ENCODE measurements at regions not wholly inside any gene's neighbourhood (a gene's known extent, or its start where the extent isn't known, plus 50 kb on each side); places are given as distances from the start of the nearest gene placed in this dataset.

DNA sequence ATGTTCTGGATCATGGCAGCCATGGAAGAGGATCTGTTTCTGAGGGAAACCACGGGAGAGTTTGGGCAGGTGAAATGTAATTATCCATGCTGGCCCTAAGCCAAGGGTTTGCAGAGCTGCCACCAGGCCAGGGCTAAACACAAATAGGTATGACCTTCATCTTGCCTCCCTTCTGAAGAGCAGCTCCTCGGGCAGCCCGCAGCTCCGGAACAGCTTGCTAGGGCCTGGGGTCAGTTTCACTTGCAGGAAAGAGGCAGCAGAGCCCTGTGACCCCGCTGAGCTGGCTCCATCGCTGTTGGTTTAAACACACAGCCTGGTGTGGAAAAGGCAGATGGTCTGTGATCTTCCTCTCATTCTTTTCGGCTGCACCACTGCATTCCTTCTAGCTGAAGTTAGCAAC, 141.4 kb downstream of the TMEM38B start:
- H3K27ac ChIP-seq (ENCODE audit: low read length) = no peak overlapping the region
- H3K4me3 ChIP-seq (ENCODE audit: low read length) = no peak overlapping the region
- H3K9me3 ChIP-seq (ENCODE audit: low read length) = no peaks in the 10 kb centered on the region
- intact Hi-C loops (cut with micrococcal nuclease) = no loop called here
- no peak overlapping the region for H2AFZ ChIP-seq (ENCODE audit: low read length)
- H3K4me1 ChIP-seq (ENCODE audit: insufficient read depth, low read length) = peaks cover 3% of the 10 kb centered on the region
- BruUV-seq (replicated peaks) = no TSS peak
- no peak overlapping the region for H3K9ac ChIP-seq (ENCODE audit: low read length)
- ChIA-PET POLR2A (ENCODE audit: unreplicated experiment) (no interaction called here), CTCF (no interaction called here)
- no peaks in the 10 kb centered on the region for H4K20me1 ChIP-seq (ENCODE audit: low read length)
- H3F3A ChIP-seq (ENCODE audit: low read length, unreplicated experiment) = no peaks in the 10 kb centered on the region
- H3K4me2 ChIP-seq (ENCODE audit: low read length) = no peak overlapping the region
- DNase-seq (no peak), ATAC-seq (no peak)
- no peaks in the 10 kb centered on the region for H3K79me2 ChIP-seq (ENCODE audit: low read length)
- no peaks in the 10 kb centered on the region for H3K36me3 ChIP-seq (ENCODE audit: low read depth, low read length)
- TF ChIP-seq, protein P1, sequence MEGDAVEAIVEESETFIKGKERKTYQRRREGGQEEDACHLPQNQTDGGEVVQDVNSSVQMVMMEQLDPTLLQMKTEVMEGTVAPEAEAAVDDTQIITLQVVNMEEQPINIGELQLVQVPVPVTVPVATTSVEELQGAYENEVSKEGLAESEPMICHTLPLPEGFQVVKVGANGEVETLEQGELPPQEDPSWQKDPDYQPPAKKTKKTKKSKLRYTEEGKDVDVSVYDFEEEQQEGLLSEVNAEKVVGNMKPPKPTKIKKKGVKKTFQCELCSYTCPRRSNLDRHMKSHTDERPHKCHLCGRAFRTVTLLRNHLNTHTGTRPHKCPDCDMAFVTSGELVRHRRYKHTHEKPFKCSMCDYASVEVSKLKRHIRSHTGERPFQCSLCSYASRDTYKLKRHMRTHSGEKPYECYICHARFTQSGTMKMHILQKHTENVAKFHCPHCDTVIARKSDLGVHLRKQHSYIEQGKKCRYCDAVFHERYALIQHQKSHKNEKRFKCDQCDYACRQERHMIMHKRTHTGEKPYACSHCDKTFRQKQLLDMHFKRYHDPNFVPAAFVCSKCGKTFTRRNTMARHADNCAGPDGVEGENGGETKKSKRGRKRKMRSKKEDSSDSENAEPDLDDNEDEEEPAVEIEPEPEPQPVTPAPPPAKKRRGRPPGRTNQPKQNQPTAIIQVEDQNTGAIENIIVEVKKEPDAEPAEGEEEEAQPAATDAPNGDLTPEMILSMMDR (conservative IDR thresholded peaks at IDR 0.05; ENCODE audit: low read depth, low read length) = no peak
- TF ChIP-seq EZH2phosphoT487 (IDR thresholded peaks at IDR 0.05; ENCODE audit: borderline replicate concordance, low read length) (no peak), EZH2 (IDR thresholded peaks at IDR 0.05; ENCODE audit: low read length, unreplicated experiment) (no peak)
- no peaks in the 10 kb centered on the region for H3K27me3 ChIP-seq (ENCODE audit: low read length)
- H3K9me2 ChIP-seq (replicated peaks; ENCODE audit: low read length) = no peaks in the 10 kb centered on the region

DNA sequence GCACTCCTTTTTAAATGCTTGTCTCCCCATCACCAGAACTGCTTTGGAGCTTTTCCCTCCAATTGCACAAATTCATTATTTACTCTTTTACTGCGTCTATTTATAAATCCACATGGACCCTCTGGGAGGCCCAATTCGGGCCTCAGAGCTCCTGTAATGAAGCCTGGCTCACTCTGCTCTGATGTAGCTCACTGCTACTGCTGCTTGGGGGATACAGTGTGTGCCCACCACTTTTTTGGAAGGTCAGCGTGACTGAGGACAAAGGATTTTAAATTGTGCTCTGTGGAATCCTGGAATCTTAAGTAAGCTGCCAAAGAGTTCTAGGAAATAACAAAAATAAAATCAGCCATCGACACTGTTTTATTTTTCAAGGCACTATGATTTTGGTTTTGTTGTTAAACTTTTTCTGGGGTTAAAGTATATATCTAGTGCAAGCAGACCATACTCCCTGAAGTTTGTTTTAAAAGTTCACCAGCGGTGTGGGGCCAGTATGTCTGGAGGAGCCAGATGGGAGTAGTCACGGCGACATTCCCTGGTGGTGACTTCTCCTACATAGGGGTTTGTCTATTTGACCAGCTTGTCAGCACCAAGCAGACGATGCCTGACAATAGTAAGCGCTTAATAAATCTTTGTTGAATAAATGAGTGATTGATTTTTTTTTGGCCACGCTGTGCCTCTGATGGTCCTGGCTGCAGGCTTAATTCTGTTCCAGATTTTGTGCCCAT, 142.8 kb downstream of the TMEM38B start:
- Histone ChIP-seq H3K36me3 (ENCODE audit: low read depth, low read length) (no peaks in the 10 kb centered on the region), H3K79me2 (ENCODE audit: low read length) (no peaks in the 10 kb centered on the region), H3K27me3 (ENCODE audit: low read length) (no peaks in the 10 kb centered on the region), H3K27ac (ENCODE audit: low read length) (no peak overlapping the region), H3K4me2 (ENCODE audit: low read length) (no peak overlapping the region), H3K9ac (ENCODE audit: low read length) (no peak overlapping the region), H3K4me1 (ENCODE audit: insufficient read depth, low read length) (peaks cover 3% of the 10 kb centered on the region), H2AFZ (ENCODE audit: low read length) (no peak overlapping the region), H3K4me3 (ENCODE audit: low read length) (no peak overlapping the region), H3K9me3 (ENCODE audit: low read length) (no peaks in the 10 kb centered on the region), H3F3A (ENCODE audit: low read length, unreplicated experiment) (no peaks in the 10 kb centered on the region), H3K9me2 (replicated peaks; ENCODE audit: low read length) (no peaks in the 10 kb centered on the region), H4K20me1 (ENCODE audit: low read length) (no peaks in the 10 kb centered on the region)
- intact Hi-C loops (cut with micrococcal nuclease) = no loop called here
- ATAC-seq (no peak), DNase-seq (no peak)
- TF ChIP-seq, protein P1 (conservative IDR thresholded peaks at IDR 0.05; ENCODE audit: low read depth, low read length) = no peak
- TF ChIP-seq EZH2phosphoT487 (IDR thresholded peaks at IDR 0.05; ENCODE audit: borderline replicate concordance, low read length) (no peak), EZH2 (IDR thresholded peaks at IDR 0.05; ENCODE audit: low read length, unreplicated experiment) (no peak)
- ChIA-PET CTCF (no interaction called here), POLR2A (ENCODE audit: unreplicated experiment) (no interaction called here)
- BruUV-seq (replicated peaks) = no TSS peak

DNA sequence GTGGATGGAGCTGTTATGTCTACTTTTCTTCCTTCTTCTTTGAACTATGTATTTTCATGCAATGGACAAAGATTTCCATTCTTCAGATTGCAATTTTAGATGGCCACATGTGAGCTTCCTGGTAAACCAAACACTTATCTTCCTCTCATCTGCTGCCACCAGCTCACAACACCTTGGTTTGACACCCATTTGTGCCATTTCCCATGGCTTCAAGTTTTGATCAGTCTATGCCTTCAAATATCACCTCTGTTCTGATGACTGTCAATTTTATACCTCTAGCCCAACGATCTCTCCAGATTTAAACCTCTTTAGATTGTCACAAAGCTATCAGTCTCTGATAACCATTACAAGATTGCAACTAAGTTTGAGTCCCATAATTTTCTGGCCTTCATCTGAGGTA, 147.2 kb downstream of the TMEM38B start:
- H3K9me3 ChIP-seq (ENCODE audit: low read length) = no peaks in the 10 kb centered on the region
- ATAC-seq (no peak), DNase-seq (no peak)
- H3K9me2 ChIP-seq (replicated peaks; ENCODE audit: low read length) = no peaks in the 10 kb centered on the region
- no TSS peak for BruUV-seq (replicated peaks)
- intact Hi-C loops (cut with micrococcal nuclease) = loop anchor here (5.0 kb wide), 1 partner anchor 1021 kb away; the partner anchor contains the start of gene ZNF462
- ChIA-PET POLR2A (ENCODE audit: unreplicated experiment) (no interaction called here), CTCF (interaction anchor here (0.8 kb wide), 1 partner anchor 40 kb away, joined by 3 read pairs; no protein-coding TSS in a partner anchor)
- no peak overlapping the region for H3K9ac ChIP-seq (ENCODE audit: low read length)
- H2AFZ ChIP-seq (ENCODE audit: low read length) = no peak overlapping the region
- H3F3A ChIP-seq (ENCODE audit: low read length, unreplicated experiment) = no peaks in the 10 kb centered on the region
- no peak overlapping the region for H3K4me3 ChIP-seq (ENCODE audit: low read length)
- no peaks in the 10 kb centered on the region for H3K4me1 ChIP-seq (ENCODE audit: insufficient read depth, low read length)
- H3K79me2 ChIP-seq (ENCODE audit: low read length) = no peaks in the 10 kb centered on the region
- no peaks in the 10 kb centered on the region for H4K20me1 ChIP-seq (ENCODE audit: low read length)
- no peak overlapping the region for H3K4me2 ChIP-seq (ENCODE audit: low read length)
- no peaks in the 10 kb centered on the region for H3K36me3 ChIP-seq (ENCODE audit: low read depth, low read length)
- no peak overlapping the region for H3K27ac ChIP-seq (ENCODE audit: low read length)
- TF ChIP-seq, protein P1 (conservative IDR thresholded peaks at IDR 0.05; ENCODE audit: low read depth, low read length) = no peak
- TF ChIP-seq EZH2phosphoT487 (IDR thresholded peaks at IDR 0.05; ENCODE audit: borderline replicate concordance, low read length) (no peak), EZH2 (IDR thresholded peaks at IDR 0.05; ENCODE audit: low read length, unreplicated experiment) (no peak)
- no peaks in the 10 kb centered on the region for H3K27me3 ChIP-seq (ENCODE audit: low read length)
